ENCODE measurements at regions not wholly inside any gene's neighbourhood (a gene's known extent, or its start where the extent isn't known, plus 50 kb on each side); places are given as distances from the start of the nearest gene placed in this dataset.
A peak's percentile ranks its signal among the peaks of the same experiment; 100 is the strongest.
"Not testable (repeated sequence)": the region's sequence is repeated elsewhere in the genome, so short reads cannot be mapped to it uniquely, and the experiment has no call there.

DNA sequence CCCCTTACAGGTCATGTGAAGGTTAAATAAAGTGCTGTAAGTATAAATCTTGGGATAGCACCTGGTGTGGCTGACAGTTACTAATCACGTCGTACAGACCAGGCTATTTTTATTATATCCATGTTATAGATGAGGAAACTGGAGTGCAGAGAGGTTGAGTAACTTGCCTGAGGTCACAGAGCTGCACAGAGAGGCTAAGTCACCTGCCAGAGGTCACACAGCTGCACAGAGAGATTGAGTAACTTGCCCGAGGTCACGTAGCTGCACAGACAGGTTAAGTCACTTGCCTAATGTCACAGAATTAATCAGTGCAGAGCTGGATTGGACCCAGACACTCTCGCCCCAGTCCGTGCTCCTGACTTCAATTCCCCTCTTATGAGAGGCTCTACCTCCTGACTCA is 171.5 kb downstream of the NUP210 start:
- DNase-seq: no peak

GRCh38 chr3:13245615-13245978 is 172.4 kb upstream of the IQSEC1 start:
- no peak for DNase-seq

DNA sequence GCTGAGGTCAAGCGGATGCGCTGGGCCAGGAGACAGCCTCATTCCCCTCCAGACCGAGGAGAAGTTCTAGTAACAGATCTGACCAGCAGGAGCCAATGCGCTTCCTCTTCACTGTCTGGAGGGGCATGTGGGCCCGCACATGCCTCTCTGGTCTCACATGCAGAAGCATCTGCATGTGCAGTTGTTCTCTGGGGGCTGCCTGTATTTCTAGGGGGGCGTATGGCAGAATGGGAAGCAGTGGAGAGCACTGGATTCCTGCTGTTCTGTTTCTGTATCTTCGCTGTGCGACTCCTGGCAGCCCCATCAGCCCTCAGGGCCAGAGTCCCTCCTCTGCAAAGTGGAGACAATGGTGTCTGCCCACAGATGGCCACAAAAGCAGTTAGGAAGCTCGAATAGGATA is 170.4 kb upstream of the IQSEC1 start:
- DNase-seq: no peak

- DNase-seq: no peak
Observed at GRCh38 chr3:13242364-13242737, 169.1 kb upstream of the IQSEC1 start.

GRCh38 chr3:13241621-13242363 is 168.6 kb upstream of the IQSEC1 start:
- no peak for DNase-seq

GRCh38 chr3:13240928-13241618 is 167.8 kb upstream of the IQSEC1 start:
- no peak for DNase-seq

- DNase-seq: no peak
Observed at GRCh38 chr3:13239467-13239760, 166.2 kb upstream of the IQSEC1 start.

DNA sequence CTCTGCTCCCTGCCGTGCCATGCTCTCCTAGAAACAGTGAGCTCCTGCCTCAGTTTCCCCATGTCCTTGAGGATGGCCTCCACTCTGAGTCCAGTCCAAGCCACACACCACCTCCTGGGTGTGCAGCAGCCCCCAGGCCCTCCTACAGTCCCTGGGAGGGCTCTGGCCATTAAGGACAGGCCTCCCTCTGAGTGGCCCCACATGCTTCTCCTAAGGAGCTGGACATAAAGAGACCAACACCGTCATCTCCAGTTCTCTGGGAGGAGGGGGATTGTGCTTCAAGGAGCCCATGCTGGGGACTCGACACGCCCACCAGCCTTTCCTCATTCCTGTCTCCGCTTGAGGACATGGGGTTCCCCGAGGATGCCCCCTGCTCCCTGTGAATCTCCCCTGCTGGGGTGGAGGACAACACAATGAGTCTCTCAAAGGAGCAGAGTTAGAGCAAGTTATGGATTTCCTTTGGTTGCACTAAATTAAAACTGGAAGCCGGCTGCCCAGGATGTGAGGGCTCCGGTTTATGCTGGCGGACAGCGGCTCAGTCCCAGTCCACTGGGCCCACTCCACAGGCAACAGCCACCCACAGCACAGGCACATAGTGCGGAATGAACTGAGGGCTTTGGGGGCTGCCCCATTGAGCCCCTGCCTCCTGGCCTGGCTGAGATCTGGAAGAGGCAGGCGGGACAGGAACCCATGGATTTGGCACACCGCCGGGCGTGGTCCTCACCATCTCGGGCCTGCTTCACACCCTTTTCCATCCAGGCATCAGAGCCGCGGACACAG is 165.6 kb upstream of the IQSEC1 start:
- no peak for DNase-seq

DNA sequence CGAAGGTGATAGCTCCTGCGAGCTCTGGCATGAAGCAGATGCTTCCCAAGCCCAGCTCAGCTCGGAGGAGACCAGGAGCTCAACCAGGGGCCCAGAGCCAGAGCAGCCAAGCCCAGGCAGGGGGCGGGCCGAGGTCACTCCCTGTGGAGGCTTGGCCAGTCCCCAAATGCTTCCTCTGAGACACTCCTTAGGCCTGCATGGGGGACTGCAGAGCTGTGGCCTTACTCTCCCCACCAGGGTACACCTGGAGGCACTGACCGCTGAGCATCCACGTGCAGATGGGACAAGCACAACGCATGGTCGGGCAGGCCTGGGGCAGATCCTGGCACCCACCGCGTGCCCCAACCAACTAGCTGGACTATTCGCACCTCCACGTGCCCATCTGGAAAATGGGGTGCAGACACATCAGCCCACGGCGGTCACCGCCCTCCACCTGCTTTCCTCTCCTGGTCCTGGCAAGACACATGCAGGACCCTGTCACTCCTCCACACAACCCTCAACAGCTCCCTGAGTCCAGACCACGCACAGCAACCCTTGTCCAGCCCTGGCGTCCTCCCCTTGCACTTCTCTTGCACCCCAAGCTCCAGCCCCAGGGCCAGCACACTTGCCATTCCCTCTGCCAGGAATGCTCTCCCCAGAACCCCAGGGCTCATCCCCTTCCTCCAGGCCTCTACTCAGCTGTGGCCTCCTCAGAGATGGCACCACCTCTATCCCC is 164.7 kb upstream of the IQSEC1 start:
- no peak for DNase-seq

- no peak for DNase-seq
Observed at GRCh38 chr3:13236557-13237173, 163.4 kb upstream of the IQSEC1 start.

DNA sequence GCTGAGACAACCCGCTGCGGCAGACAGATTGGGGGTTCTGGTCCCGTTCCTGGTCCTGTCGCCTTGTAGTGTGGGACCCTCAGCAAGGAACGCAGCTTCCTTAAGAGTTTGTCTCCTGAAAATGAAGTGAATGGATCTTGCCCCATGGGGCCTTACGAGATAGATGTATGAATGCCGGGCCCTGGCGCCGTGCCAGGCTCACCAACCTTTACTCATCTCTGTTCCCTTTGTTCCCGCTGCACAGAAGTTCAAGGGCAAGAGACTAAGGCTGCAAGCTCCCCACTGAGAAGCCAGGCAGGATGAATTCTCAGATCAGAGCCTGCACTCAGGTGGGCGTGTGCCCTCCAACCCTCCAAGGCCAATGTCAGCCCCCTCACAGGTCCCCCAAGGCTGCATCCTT is 162.7 kb upstream of the IQSEC1 start:
- no peak for DNase-seq

DNA sequence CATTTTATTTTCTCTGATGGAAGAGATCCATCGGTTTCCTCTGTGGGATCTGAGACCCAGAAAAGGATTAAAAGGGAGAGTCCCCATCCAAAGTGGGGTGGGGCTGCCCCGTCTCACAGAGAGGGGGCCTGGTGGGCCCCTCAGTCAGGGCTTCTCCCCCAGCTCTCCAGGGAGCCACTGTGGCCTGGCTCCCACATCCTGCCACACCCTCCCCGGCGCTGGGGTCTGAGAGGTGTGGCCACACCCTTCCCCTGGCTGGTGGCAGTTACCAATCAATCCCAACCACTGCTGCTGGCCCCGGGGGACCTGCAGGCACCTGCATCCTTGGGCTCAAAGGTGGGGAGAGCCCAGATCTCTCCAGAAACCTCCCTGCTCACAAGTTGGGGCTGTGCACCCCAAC is 161.8 kb upstream of the IQSEC1 start:
- no peak for DNase-seq

GRCh38 chr3:13234666-13235065 is 161.4 kb upstream of the IQSEC1 start:
- DNase-seq: no peak

GRCh38 chr3:13233487-13234485 is 160.6 kb upstream of the IQSEC1 start:
- DNase-seq: no peak

GRCh38 chr3:13231781-13232666 is 158.8 kb upstream of the IQSEC1 start:
- DNase-seq: peak; percentile 36

GRCh38 chr3:13229273-13229949 is 156.2 kb upstream of the IQSEC1 start:
- DNase-seq: no peak

DNA sequence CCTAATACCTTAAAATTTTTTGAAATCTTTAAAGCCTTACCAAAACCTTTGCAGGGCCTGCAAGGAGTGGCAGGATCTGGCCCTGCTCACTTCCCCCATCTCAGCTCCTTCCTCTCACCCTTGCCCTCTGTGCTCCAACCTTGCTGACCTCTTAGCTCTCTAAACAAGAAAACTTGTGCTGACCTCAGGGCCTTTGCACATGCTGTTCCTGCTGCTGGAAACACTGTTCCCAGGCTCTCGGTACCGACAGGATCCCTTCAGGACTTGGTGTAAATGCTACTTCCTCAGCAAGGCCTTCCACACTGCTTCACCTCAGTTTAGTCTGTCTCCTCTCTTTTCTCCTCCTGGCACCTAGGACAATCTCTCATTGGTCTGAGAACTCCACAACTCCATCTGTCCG is 155.4 kb upstream of the IQSEC1 start:
- DNase-seq: no peak

GRCh38 chr3:13228169-13228568 is 154.9 kb upstream of the IQSEC1 start:
- DNase-seq: not testable (repeated sequence)

- DNase-seq: no peak
Observed at GRCh38 chr3:13227315-13228165, 154.3 kb upstream of the IQSEC1 start.

Data from right kidney (tissue), 1 donor.